ENCODE measurements at regions not wholly inside any gene's neighbourhood (a gene's known extent, or its start where the extent isn't known, plus 50 kb on each side); places are given as distances from the start of the nearest gene placed in this dataset.
"Not testable (repeated sequence)": the region's sequence is repeated elsewhere in the genome, so short reads cannot be mapped to it uniquely, and the experiment has no call there.

DNA sequence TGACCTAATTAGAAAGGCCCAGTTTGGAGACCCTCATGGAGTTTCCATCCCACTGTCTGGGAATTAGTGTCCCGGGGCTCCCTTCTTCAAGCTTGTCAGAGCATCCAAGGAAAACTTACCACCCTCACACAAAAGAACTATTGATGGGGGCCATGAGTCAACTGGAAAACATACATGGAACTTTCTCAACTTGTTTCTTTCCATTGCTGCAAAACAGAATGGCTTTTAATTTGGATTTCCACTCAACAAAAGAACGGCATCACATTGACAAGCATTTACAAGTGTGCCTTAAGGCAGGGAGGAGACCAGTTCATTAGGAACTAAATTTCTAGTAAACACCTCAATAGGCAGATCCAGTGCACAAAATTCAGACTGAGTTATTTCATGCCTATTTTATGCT is 289.1 kb upstream of the PREP start:
- Histone ChIP-seq H3K9ac (ENCODE audit: insufficient read depth in 1 of 2, low read length in 2 of 2) (no peak overlapping the region), H3K4me3 (no peak overlapping the region), H3K4me1 (ENCODE audit: control insufficient read depth in 5 of 5, insufficient read depth in 5 of 5, low read length in 5 of 5) (no peaks in the 10 kb centered on the region), H3K27me3 (ENCODE audit: control insufficient read depth in 3 of 3, insufficient read depth in 3 of 3, low read length in 2 of 3) (no peaks in the 10 kb centered on the region), H3K36me3 (ENCODE audit: control insufficient read depth in 4 of 4, insufficient read depth in 4 of 4, low read length in 4 of 4) (no peaks in the 10 kb centered on the region), H3K27ac (ENCODE audit: low read depth in 1 of 2, low read length in 1 of 2) (no peak overlapping the region), H3K9me3 (ENCODE audit: control insufficient read depth in 4 of 4, insufficient read depth in 3 of 4, low read length in 3 of 4) (peaks cover 0 to 4% (median 0%) of the 10 kb centered on the region in 4 donors)
- TF ChIP-seq, protein P1, sequence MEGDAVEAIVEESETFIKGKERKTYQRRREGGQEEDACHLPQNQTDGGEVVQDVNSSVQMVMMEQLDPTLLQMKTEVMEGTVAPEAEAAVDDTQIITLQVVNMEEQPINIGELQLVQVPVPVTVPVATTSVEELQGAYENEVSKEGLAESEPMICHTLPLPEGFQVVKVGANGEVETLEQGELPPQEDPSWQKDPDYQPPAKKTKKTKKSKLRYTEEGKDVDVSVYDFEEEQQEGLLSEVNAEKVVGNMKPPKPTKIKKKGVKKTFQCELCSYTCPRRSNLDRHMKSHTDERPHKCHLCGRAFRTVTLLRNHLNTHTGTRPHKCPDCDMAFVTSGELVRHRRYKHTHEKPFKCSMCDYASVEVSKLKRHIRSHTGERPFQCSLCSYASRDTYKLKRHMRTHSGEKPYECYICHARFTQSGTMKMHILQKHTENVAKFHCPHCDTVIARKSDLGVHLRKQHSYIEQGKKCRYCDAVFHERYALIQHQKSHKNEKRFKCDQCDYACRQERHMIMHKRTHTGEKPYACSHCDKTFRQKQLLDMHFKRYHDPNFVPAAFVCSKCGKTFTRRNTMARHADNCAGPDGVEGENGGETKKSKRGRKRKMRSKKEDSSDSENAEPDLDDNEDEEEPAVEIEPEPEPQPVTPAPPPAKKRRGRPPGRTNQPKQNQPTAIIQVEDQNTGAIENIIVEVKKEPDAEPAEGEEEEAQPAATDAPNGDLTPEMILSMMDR (IDR thresholded peaks at IDR 0.05; ENCODE audit: control extremely low read depth, extremely low read depth), result no peak
- DNase-seq, result no peak
- 91 to 96% methylated on average over 2 of the region's 2 CpGs for WGBS, 2 donors
- ATAC-seq (ENCODE audit: insufficient read depth, low FRiP score), result no peak

DNA sequence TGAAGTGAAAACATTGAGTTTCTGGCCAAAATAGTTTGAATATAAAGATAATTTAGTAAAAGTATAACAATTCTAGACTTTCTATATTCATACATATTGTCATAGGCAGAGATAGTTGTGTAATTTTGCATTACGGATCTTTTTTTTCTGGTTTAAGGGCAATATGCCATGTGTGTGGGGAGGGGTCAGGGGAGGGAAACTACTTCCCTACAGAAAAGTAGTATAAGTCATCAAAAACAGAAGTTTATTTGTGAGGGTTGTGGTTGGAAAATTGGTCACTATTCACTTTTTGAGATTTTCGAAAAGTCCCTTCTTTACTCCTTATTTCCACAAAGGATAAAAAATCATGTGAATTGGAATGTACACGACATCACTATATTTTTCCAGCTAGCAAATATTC is 288.2 kb upstream of the PREP start:
- H3K9ac ChIP-seq (ENCODE audit: insufficient read depth in 1 of 2, low read length in 2 of 2), result no peak overlapping the region
- no peaks in the 10 kb centered on the region for H3K4me1 ChIP-seq (ENCODE audit: control insufficient read depth in 5 of 5, insufficient read depth in 5 of 5, low read length in 5 of 5)
- DNase-seq, result no peak
- 69 to 76% methylated on average over 3 of the region's 3 CpGs for WGBS, 2 donors
- no peaks in the 10 kb centered on the region for H3K36me3 ChIP-seq (ENCODE audit: control insufficient read depth in 4 of 4, insufficient read depth in 4 of 4, low read length in 4 of 4)
- H3K4me3 ChIP-seq, result no peak overlapping the region
- no peaks in the 10 kb centered on the region for H3K27me3 ChIP-seq (ENCODE audit: control insufficient read depth in 3 of 3, insufficient read depth in 3 of 3, low read length in 2 of 3)
- no peak for ATAC-seq (ENCODE audit: insufficient read depth, low FRiP score)
- TF ChIP-seq, protein P1 (IDR thresholded peaks at IDR 0.05; ENCODE audit: control extremely low read depth, extremely low read depth), result no peak
- H3K9me3 ChIP-seq (ENCODE audit: control insufficient read depth in 4 of 4, insufficient read depth in 3 of 4, low read length in 3 of 4), result peaks cover 0 to 7% (median 0%) of the 10 kb centered on the region in 4 donors
- H3K27ac ChIP-seq (ENCODE audit: low read depth in 1 of 2, low read length in 1 of 2), result no peak overlapping the region

GRCh38 chr6:105688573-105688972 is 285.7 kb upstream of the PREP start:
- no peak overlapping the region for H3K9ac ChIP-seq (ENCODE audit: insufficient read depth in 1 of 2, low read length in 2 of 2)
- no peak overlapping the region for H3K27ac ChIP-seq (ENCODE audit: low read depth in 1 of 2, low read length in 1 of 2)
- DNase-seq, result no peak
- TF ChIP-seq, protein P1 (IDR thresholded peaks at IDR 0.05; ENCODE audit: control extremely low read depth, extremely low read depth), result no peak
- no peaks in the 10 kb centered on the region for H3K36me3 ChIP-seq (ENCODE audit: control insufficient read depth in 4 of 4, insufficient read depth in 4 of 4, low read length in 4 of 4)
- H3K4me1 ChIP-seq (ENCODE audit: control insufficient read depth in 5 of 5, insufficient read depth in 5 of 5, low read length in 5 of 5), result no peaks in the 10 kb centered on the region
- no peak overlapping the region for H3K4me3 ChIP-seq
- no peaks in the 10 kb centered on the region for H3K27me3 ChIP-seq (ENCODE audit: control insufficient read depth in 3 of 3, insufficient read depth in 3 of 3, low read length in 2 of 3)
- ATAC-seq (ENCODE audit: insufficient read depth, low FRiP score), result no peak
- WGBS, 2 donors, result 95 to 96% methylated on average over 1 of the region's 1 CpG
- peaks cover 0 to 9% (median 0%) of the 10 kb centered on the region in 4 donors for H3K9me3 ChIP-seq (ENCODE audit: control insufficient read depth in 4 of 4, insufficient read depth in 3 of 4, low read length in 3 of 4)

GRCh38 chr6:105686793-105687192 is 283.9 kb upstream of the PREP start:
- H3K9me3 ChIP-seq (ENCODE audit: control insufficient read depth in 4 of 4, insufficient read depth in 3 of 4, low read length in 3 of 4); H3K9ac ChIP-seq (ENCODE audit: insufficient read depth in 1 of 2, low read length in 2 of 2); H3K27ac ChIP-seq (ENCODE audit: low read depth in 1 of 2, low read length in 1 of 2); DNase-seq; H3K36me3 ChIP-seq (ENCODE audit: control insufficient read depth in 4 of 4, insufficient read depth in 4 of 4, low read length in 4 of 4); H3K27me3 ChIP-seq (ENCODE audit: control insufficient read depth in 3 of 3, insufficient read depth in 3 of 3, low read length in 2 of 3); H3K4me3 ChIP-seq; ATAC-seq (ENCODE audit: insufficient read depth, low FRiP score); H3K4me1 ChIP-seq (ENCODE audit: control insufficient read depth in 5 of 5, insufficient read depth in 5 of 5, low read length in 5 of 5): not testable (repeated sequence)
- 56 to 97% methylated on average over 1 of the region's 1 CpG for WGBS, 2 donors
